ENCODE measurements at regions not wholly inside any gene's neighbourhood (a gene's known extent, or its start where the extent isn't known, plus 50 kb on each side); places are given as distances from the start of the nearest gene placed in this dataset.
"Not testable (repeated sequence)": the region's sequence is repeated elsewhere in the genome, so short reads cannot be mapped to it uniquely, and the experiment has no call there.

DNA sequence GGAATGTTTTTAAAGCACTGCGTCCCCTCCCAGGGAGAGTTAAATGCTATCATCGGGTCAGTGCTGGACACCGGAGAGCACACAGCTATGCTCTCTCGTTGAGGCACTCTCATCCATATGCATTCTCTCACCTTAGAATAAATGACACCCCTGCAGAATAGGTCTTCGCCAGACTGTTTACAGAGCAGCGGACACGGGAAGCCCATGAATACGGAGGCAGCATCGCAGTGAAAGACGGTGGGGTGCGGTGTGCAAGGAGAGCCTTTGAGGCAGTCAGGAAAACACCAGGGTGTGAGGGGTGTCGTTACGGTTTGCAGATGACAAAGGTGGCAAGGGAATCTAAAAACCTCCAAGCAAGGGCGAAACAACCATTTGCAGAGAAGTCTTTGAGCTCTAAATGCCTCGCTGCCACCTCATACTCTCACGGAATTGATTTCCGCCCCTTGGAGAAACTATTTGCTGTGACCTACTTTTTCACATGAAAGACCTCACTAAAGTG lies 169.2 kb upstream of the FHL2 start:
- DNase-seq: no peak

DNA sequence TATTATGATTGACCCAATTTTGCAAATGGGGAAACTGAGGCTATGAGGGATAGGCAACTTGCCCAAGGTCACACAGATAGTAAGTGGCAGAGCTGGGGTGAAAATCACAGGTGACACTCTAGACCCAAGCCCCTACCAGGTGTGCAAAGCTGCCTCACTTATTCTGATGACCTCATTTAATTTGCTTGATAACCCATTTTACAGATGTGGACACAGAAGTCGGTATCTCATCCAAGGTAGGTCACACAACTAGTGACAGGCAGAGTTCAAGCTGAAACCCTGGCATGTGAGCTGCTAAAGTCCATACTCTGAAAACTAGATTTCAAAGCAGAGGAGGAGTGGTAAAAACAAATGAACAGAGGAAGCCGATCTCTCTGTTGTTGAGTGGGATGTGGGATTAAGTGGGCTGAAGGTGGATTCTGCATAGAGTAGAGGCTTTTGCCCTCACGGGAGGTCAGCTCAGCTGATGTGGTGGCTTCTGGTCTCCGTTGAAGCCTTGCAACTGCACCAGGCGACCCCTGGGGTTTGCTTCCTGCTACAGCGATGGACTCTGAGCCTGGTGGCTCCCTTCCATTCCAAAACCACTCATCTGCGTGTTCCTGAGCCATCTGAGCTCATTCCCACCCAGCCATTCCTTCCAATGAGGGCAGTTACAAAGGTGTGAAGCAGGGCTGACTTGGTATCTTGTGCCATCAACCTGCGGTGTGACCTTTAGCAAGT lies 164.3 kb upstream of the FHL2 start:
- DNase-seq: no peak

GRCh38 chr2:105561401-105561800 lies 162.6 kb upstream of the FHL2 start:
- no peak for DNase-seq

GRCh38 chr2:105560157-105560556 lies 161.3 kb upstream of the FHL2 start:
- no peak for DNase-seq

DNA sequence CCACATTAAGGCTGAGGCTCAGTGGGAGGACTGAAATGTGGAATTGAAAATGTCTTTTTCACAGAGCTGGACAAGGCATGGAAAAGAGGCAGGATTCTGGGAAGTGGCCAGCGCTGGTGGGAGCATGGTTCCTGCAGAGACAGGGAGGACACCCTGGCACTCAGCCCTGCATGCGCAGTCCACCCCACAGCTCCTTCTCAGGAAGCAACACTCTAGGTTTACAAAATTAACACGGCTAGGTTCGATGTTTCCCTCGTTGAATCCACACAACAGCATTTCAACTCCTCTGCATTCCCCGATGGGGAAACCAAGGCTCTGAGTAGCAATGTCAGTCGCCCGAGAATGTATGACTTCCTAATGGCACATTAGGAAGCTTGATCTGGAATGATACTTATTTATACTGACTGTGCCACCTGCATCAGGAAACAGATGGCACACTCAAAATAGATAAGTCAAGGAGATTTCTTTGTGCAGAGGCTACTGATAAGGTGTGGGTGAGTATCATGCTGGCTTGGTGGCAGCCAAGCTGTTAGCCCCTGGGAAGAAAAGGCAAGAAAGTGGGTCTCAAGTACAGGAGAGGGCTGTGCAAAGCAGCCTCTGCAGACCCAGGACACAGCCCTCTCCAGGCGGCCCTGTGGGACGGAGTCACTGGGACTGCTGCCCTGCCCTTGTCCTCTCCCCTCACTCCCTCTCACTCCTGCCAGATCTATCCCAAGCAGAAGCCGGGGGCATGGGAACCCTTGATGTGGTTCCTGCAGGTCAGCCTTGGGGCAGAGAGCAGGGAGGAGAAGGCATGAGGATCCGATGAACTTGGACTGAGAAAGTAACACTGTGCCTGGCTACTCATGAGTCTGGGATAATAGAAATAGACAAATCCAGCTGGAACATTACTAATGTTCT lies 158.4 kb upstream of the FHL2 start:
- no peak for DNase-seq

- no peak for DNase-seq
Observed at GRCh38 chr2:105556366-105556765, 157.5 kb upstream of the FHL2 start.

- no peak for DNase-seq
Observed at GRCh38 chr2:105554235-105554634, 155.4 kb upstream of the FHL2 start.

DNA sequence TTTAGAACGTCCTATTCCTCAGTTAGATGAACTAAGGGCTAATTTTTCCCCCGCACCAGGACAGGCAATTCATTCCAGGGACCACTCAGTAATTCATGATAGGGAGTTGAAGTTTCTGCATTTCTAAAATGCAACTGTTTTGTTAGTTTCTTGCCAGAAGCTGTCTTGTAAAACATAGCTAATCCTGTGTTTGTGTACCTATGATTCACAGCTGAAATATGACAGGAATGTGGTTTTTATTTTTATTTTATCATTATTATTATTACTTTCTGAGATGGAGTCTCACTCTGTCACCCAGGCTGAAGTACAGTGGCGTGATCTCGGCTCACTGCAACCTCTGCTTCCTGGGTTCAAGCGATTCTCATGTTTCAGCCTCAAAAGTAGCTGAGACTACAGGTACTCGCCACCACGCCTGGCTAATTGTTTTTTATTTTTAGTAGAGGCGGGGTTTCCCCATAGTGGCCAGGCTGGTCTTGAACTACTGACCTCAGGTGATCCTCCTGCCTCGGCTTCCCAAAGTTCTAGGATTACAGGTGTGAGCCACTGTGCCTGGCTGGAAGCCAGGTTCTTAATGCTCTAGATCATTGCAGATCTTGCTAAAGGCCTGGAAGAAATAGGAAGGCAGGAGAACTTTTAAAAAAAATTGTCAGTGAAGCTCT lies 154.8 kb upstream of the FHL2 start:
- DNase-seq: no peak

- no peak for DNase-seq
Observed at GRCh38 chr2:105546628-105546974, 147.8 kb upstream of the FHL2 start.

DNA sequence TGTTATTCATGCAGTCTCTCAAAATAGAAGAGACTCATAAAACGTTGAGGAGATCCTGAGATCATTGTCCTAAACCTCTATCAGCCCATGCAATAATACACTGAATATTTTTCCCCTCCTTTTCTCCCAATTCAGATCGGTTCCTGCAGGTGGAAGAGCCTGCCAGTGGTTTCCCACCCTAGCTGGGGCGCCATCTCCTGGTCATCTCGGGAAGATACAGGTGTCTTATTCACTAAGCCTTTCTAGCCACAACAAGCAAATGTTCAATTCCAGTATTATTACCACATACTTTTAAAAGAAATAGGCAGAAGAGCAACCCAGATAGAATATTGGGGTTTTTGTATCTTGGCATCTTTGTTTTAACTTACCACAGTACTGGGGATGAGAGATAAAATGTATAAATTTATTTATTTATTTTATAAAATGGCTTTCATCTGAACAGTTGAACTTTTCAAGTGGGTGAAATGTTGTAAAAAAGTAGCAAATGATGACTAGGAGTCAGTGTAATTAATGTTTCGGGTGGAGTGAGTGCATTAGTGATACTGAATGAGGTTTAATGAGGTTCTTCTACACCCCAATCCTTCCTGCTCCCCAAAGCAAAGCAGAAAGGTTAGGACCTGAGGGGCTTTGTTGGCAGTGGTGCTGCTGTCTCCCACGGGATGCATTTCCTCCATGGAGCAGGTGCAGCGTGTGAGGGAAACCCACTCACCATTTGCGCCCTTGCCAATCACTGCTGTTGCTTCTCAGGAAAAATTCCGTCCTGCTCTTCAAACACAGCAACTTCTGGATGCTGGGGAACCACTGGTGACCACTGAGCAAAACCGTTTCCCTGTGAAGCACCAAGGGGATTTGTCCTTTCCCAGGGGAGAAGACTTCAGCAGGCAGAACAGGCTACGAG lies 147.1 kb upstream of the FHL2 start:
- DNase-seq: peak; percentile 47

- no peak for DNase-seq
Observed at GRCh38 chr2:105544591-105545377, 145.9 kb upstream of the FHL2 start.

GRCh38 chr2:105541189-105542050 lies 142.6 kb upstream of the FHL2 start:
- DNase-seq: no peak

DNA sequence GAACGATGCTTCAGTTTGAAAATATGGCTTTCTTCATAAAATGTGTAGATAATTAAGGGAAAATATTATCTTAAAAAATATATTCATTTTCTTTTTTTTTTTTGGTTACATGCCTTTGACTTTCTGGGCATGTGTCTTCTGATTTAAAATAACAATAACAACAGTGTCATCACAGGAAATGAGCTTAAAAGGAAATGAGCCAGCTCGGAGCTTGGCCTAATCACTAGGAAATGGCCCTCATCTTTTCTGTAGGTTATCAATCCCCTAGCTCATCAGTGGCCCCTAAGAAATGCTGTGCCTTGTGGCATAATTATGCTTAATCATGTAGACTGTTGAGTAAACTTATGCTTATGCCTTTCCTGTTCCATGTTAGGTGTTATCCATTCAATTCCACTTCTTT lies 141.8 kb upstream of the FHL2 start:
- DNase-seq: no peak

- DNase-seq: no peak
Observed at GRCh38 chr2:105539331-105539730, 140.5 kb upstream of the FHL2 start.

GRCh38 chr2:105538840-105539239 lies 140.0 kb upstream of the FHL2 start:
- DNase-seq: no peak

- DNase-seq: no peak
Observed at GRCh38 chr2:105537920-105538319, 139.1 kb upstream of the FHL2 start.

DNA sequence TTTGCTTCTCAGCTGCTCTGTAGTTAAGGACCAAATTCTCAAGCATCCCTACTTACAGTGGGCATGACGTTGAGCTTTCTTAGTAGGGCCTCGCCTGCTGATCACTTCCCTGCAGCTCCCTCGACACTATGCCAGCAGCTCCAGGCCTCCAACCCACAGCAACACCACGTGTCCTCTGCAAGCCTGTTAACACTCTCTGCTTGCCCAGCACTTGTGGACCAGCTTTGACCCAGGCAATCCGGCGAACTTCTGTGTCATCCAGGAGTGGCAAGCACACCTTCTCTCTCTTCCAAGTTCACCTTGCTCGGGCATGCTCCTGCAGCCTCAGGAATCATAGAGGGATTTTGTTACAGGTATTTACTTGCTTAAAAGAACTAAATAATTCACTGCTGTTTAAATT lies 138.6 kb upstream of the FHL2 start:
- no peak for DNase-seq

GRCh38 chr2:105536175-105536574 lies 137.3 kb upstream of the FHL2 start:
- DNase-seq: no peak

DNA sequence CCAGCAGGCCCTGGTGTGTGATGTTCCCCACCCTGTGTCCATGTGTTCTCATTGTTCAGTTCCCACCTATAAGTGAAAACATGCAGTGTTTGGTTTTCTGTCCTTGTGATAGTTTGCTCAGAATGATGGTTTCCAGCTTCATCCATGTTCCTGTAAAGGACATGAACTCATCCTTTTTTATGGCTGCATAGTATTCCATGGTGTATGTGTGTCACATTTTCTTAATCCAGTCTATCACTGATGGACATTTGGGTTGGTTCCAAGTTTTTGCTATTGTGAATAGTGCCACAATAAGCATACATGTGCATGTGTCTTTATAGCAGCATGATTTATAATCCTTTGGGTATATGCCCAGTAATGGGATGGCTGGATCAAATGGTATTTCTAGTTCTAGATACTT lies 130.4 kb upstream of the FHL2 start:
- DNase-seq: not testable (repeated sequence)

DNA sequence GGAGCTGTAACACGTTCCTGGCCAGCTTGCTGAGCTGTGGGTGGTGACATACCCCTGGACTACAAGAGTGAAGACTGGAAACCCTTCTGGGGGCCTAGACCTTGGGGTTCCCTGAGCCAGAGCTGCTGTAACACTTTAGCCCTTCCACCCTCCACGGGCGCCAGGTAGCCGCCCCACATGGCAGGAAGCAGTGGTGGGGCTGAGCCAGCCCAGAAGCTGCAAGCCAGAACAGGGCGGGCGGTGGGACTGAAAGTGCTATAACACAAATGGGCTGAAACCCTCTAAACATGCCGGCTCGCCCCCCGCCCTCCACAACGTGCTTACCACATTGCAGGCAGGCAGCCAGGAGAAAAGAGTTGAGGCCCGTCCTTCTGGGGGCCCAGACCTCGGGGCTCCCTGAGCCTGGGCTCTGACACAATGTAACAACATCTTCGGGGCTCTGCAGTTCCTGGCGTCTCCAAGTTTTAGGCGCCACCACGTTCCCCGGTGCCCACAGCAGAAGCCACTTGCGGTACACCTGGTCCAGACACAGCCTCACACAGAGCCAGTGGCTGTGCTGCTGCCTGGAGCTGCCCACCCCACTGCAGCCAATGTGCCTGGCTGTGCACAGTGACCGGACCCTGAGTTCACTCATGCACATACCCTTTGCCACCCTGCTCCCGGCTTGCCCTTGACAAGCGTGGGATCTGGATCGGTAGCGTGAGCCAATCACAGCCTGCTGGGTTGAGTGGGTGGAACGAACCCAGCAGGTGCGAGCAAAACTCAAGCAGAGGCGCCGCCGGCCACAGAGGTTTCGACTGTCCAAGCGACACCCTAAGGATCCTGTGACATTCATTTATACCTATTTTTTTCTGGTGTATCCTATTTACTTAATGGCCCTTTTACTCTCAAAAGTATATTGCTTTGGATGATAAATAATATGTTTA lies 127.4 kb upstream of the FHL2 start:
- DNase-seq: no peak
